ENCODE measurements at regions not wholly inside any gene's neighbourhood (a gene's known extent, or its start where the extent isn't known, plus 50 kb on each side); places are given as distances from the start of the nearest gene placed in this dataset.
A peak's percentile ranks its signal among the peaks of the same experiment; 100 is the strongest.

DNA sequence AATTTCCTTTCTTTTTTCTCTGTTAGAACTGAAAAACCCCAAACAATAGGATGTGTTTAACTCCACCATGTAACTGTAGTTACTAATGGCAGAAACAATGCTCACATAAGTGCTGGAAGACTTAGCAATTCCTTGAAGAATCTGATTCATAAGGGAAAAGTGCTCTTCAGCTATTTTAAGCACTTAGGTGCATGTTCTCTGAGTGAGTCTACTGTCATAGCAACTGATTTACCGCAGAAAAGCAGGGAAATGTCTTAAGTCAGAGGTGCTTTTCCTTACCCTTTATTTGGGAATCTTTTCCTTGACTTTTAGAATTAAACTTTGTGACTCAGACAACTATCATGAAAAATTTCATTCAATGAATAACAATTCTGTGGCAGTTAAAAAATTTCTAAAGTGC is 65.4 kb upstream of the NABP1 start:
- Histone ChIP-seq H3K36me3 (no peaks in the 10 kb centered on the region), H3K4me1 (no peaks in the 10 kb centered on the region), H3K4me3 (no peak overlapping the region), H3K9me3 (no peaks in the 10 kb centered on the region), H3K27ac (no peak overlapping the region), H3K27me3 (no peaks in the 10 kb centered on the region)
- TF ChIP-seq, protein P1, sequence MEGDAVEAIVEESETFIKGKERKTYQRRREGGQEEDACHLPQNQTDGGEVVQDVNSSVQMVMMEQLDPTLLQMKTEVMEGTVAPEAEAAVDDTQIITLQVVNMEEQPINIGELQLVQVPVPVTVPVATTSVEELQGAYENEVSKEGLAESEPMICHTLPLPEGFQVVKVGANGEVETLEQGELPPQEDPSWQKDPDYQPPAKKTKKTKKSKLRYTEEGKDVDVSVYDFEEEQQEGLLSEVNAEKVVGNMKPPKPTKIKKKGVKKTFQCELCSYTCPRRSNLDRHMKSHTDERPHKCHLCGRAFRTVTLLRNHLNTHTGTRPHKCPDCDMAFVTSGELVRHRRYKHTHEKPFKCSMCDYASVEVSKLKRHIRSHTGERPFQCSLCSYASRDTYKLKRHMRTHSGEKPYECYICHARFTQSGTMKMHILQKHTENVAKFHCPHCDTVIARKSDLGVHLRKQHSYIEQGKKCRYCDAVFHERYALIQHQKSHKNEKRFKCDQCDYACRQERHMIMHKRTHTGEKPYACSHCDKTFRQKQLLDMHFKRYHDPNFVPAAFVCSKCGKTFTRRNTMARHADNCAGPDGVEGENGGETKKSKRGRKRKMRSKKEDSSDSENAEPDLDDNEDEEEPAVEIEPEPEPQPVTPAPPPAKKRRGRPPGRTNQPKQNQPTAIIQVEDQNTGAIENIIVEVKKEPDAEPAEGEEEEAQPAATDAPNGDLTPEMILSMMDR (IDR thresholded peaks at IDR 0.05), result no peak
- 86 to 89% methylated on average over 1 of the region's 1 CpG for WGBS, 2 donors
- DNase-seq (no peak), ATAC-seq (no peak), FAIRE-seq (no peak)
- intact Hi-C loops (cut with DNase I), result no loop called here

DNA sequence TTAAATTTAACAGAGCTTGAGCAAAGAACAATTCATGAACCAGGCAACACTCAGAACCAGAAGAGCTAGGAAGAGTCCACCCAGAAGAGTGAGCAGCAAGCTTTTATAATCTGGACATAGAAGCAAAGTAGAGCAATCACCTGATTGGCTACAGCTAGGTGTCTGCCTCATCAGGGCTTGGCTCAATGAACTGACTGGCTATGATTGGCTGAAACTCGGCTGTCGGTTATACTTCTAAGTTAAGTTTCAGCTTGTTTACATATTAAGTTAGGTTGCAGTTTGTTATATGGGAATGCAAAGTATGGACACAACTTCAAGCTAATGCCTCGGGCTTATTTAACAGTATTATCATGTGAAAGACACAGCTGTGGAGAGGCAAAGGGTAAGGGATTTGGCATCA is 63.2 kb upstream of the NABP1 start:
- DNase-seq (no peak), FAIRE-seq (no peak), ATAC-seq (no peak)
- 76 to 80% methylated on average over 3 of the region's 3 CpGs for whole genome bisulfite sequencing, 2 donors
- no peaks in the 10 kb centered on the region for H3K36me3 ChIP-seq
- no peak overlapping the region for H3K27ac ChIP-seq
- H3K9me3 ChIP-seq, result no peaks in the 10 kb centered on the region
- no peak overlapping the region for H3K4me3 ChIP-seq
- TF ChIP-seq, protein P1 (IDR thresholded peaks at IDR 0.05), result no peak
- intact Hi-C loops (cut with DNase I), result no loop called here
- H3K4me1 ChIP-seq, result no peaks in the 10 kb centered on the region
- H3K27me3 ChIP-seq, result no peaks in the 10 kb centered on the region

- ATAC-seq (no peak), FAIRE-seq (no peak), DNase-seq (no peak)
- TF ChIP-seq, protein P1 (IDR thresholded peaks at IDR 0.05), result no peak
- Histone ChIP-seq H3K4me3 (no peak overlapping the region), H3K27me3 (no peaks in the 10 kb centered on the region), H3K4me1 (no peaks in the 10 kb centered on the region), H3K36me3 (no peaks in the 10 kb centered on the region), H3K9me3 (no peaks in the 10 kb centered on the region), H3K27ac (no peak overlapping the region)
- WGBS, 2 donors, result 61 to 64% methylated on average over 3 of the region's 3 CpGs
- intact Hi-C loops (cut with DNase I), result no loop called here
These were observed 62.3 kb upstream of the NABP1 start for GRCh38 chr2:191615596-191615995.

GRCh38 chr2:191617575-191617974 is 60.4 kb upstream of the NABP1 start:
- ATAC-seq, result peak in 2 of 4 donors; percentile 25 to 47
- no peak for DNase-seq
- no peak overlapping the region for H3K27ac ChIP-seq
- H3K4me3 ChIP-seq, result no peak overlapping the region
- TF ChIP-seq, protein P1 (IDR thresholded peaks at IDR 0.05), result no peak
- WGBS, 2 donors, result 73 to 83% methylated on average over 4 of the region's 4 CpGs
- no peaks in the 10 kb centered on the region for H3K27me3 ChIP-seq
- intact Hi-C loops (cut with DNase I), result no loop called here
- H3K9me3 ChIP-seq, result no peaks in the 10 kb centered on the region
- no peaks in the 10 kb centered on the region for H3K4me1 ChIP-seq
- FAIRE-seq, result no peak
- H3K36me3 ChIP-seq, result no peaks in the 10 kb centered on the region

DNA sequence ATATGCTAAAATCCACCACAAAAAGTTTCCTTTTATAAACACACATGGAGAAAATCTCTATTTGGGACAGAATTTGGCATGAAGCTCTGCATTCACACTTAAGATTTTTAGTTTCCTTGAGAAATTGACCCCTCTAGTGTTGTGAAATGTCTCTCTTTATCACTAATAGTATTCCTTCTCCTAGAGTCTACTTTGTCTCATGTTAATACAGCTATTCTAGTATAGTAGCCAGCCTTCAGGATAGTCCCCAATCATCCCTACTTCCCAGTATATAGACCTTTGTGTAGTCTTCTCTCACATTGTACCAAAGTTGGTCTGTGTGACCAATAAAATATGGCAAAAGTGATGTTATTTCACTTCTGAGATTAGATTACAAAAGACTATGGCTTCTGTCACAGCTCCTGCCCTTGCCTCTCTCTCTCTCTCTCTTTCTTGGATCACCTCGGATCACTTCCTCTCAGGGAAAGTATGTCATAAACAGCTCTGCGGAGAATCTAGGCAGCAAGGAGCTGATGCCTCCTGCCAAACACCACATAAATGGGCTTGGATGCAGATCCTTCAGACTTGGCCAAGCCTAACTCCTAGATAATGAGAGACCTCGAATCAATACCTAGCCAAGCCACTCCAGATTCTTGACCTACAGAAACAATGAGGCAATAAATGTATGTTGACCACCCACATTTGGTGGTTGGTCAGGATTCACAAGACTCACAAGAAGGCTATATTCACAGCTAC is 59.7 kb upstream of the NABP1 start:
- H3K4me1 ChIP-seq, result no peaks in the 10 kb centered on the region
- no peaks in the 10 kb centered on the region for H3K9me3 ChIP-seq
- H3K36me3 ChIP-seq, result no peaks in the 10 kb centered on the region
- DNase-seq (no peak), ATAC-seq (peak in 1 of 4 donors; percentile 34), FAIRE-seq (no peak)
- no peak overlapping the region for H3K4me3 ChIP-seq
- no peak overlapping the region for H3K27ac ChIP-seq
- intact Hi-C loops (cut with DNase I), result no loop called here
- no peaks in the 10 kb centered on the region for H3K27me3 ChIP-seq
- 82 to 85% methylated on average over 3 of the region's 3 CpGs for WGBS, 2 donors
- TF ChIP-seq, protein P1 (IDR thresholded peaks at IDR 0.05), result no peak
